ENCODE measurements at regions not wholly inside any gene's neighbourhood (a gene's known extent, or its start where the extent isn't known, plus 50 kb on each side); places are given as distances from the start of the nearest gene placed in this dataset.

DNA sequence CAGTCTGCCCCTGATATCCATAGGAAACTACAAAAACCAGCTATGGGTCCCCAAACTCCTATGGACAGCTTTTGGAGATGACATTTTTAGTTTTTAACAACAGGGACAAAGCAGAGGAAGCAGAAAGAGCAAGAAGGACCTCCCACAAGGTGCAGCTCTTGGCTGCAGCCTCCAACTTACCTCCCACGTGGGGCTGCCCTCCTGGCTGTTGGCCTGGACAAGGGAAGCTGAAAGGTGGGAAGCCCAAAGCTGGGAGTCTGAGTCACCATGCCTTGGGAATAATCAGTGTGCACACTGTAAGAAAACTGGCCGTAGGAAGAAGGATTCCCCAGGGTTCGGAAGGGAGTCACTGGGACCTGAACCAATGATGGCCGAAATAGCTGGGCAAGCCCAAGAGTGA lies 51.8 kb upstream of the PAX1 start:
- no peak for ATAC-seq

- no peak for ATAC-seq
Measured at GRCh38 chr20:21643417-21643816, 62.0 kb upstream of the PAX1 start.

- ATAC-seq: no peak
Measured at GRCh38 chr20:21640556-21640955, 64.9 kb upstream of the PAX1 start.

DNA sequence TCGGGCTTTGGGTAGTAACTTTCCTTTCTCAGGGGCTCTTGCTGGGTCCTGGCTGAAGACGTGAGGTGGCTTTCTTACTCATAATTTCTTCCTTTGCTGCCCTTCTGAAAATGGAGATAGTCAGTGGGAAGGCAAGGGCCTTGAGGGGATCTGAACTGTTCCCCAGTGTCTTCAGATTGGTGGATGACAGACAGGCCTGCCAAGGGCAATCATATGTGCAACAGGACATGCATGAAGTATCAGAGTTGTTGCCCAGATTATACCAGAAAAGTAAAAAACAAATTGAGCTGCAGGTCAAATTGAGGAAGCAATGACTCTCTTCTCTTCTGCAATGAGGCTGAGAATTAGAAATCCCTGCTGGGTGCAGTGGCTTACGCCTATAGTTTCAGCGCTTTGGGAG lies 71.6 kb upstream of the PAX1 start:
- ATAC-seq: no peak

DNA sequence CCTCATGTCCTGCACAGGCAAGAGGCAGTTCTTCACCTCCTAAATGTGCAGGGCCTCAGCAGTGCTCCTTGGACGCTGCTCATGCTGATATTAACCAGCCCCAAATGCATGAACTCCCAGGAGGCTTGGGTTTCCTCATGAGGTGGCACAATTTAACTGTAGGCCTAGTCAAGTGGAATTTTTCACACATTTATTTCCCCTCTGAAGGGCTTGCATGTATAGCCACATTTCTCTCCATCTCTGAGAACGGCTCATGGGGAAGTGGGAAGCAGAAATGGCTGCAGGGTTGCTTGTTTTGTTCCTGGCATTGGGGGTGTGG lies 72.8 kb upstream of the PAX1 start:
- ATAC-seq: no peak

GRCh38 chr20:21632031-21632734 lies 73.3 kb upstream of the PAX1 start:
- ATAC-seq: no peak

GRCh38 chr20:21628800-21629199 lies 76.7 kb upstream of the PAX1 start:
- ATAC-seq: no peak

- ATAC-seq: no peak
Measured at GRCh38 chr20:21623781-21624094, 81.7 kb upstream of the PAX1 start.

DNA sequence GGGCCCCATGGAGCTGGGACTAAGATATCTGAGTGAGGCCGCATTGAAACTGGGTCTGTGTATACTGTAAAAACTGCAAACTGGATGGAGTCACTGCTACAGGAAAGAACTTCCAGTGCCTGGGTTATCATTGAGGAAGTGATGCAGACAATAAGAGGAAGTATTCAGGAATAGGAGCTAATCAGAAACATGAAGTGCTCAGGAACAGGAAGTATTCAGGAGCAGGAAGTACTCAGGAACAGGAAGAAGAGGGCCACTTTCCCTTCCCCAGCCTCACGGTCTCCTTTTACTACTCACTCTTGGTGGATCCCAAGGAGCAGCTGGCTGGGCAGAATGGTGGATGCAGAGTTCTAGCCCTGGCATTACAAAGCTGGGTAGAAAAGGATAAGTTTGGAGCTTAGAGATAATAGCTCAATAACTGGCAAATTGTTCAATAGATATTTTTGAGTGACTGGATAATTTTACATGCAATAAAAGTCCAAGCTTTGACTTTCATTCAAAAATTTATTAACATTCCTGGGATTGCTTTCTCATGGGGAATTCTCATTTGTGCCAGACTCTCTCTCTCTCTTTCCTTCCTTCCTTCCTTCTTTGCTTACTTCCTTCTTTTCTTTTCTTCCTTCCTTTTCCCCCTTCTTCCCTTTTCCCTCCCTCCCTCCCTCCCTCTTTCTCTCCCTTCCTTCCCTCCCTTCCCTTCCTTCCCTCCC lies 82.2 kb upstream of the PAX1 start:
- ATAC-seq: no peak

DNA sequence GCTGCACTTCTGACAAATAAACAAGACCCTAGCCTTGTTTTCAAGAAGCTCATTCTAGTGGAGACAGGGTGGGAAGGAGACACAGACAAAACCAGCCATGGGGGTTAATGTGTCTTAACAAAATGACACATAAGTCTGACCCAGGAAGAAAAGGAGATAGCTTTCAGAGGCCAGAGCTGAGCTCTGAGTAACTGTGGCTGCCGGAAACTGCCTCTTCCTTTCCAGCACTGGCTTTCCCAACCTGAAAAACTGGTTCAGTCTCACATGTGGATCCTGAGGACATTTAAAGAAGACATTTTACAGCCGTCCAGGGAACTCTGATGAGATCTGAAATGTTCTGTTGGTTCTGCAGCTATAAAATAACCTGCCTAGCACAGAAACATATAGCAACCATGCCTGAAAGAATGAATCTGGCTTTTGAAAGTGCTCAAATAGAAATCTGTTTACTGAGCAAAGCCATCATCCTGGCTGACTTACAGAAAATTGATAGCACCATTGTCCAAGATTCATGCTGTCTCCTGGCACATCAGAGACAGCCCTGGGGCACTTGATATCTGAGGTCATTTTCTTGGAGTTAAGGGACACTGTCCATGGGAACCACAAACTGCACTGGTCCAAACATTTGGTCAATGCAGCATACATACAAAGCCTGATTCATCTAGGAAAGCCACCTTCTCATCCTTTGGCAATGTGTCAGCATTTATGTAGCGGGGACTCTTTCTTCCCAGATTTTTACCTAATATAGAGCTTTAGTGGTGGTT lies 83.2 kb upstream of the PAX1 start:
- no peak for ATAC-seq

DNA sequence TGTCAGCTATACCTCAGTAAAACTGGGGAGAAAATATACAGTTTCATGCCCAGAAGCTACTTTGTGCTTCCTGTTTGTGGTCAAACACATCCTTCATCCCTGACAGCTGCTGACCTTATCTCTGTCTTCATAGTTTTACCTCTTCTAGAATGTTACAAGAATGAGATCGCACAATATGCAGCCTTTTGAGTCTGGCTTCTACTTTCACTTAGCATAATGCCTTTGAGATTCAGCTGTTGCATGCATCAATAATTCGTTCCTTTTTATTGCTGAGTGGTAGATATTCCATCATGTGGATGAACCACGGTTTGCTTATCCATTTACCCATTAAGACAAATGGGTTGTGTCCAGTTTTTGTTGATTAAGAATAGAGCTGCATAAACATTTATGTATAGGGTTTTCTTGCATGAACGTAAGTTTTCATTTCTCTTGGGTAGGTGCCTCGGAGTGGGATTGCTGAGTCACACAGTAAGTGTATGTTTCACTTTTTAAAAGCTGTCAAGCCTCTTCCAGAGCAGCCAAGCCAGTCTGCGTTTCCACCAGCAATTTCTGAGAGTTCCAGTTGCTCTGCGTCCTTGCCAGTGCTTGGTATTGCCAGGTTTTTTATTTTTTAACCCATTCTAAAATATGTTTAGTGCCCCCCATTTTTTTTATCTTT lies 86.6 kb upstream of the PAX1 start:
- ATAC-seq: no peak

- peak in 1 of 2 donors; percentile 48 for ATAC-seq
Measured at GRCh38 chr20:21615617-21616080, 89.8 kb upstream of the PAX1 start.

DNA sequence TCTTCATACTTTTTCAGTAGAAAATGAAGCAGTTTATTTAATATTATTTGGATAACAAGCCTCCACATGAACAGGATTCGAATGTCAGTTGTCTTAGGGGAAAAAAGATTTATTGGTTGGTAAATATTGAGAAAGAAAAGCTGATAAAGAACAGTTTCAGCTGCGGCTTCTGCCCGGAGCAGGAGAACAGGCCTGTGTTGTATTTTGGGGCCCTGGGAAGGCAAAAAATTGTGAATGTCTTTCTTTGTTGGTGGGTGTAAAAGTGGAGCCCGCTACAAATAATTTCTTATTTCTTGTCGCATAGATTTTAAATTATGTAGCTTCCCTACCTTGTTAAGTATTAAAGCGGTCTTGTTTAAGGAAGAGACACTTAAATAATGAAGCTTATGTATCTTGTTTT lies 90.5 kb upstream of the PAX1 start:
- no peak for ATAC-seq

DNA sequence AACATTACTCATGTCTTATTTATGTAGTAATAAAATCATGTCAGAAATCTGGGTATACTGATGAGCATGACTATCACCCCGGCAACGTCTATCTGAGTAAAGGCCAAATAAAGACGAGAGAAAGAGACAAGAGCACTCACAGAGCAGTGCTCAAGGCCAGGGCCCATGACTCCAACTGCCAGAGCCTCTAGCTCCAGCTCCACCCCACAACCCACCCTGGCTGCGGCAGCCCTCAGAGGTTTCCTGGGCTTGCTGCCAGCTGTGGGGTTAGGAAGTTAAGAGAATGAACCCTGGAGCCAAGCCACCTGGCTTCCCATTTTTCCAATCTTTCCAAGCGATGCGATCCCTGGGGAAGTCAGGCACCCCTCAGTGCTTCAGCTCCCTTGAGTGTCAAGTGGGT lies 92.0 kb upstream of the PAX1 start:
- ATAC-seq: no peak

GRCh38 chr20:21609981-21610380 lies 95.5 kb upstream of the PAX1 start:
- ATAC-seq: no peak

DNA sequence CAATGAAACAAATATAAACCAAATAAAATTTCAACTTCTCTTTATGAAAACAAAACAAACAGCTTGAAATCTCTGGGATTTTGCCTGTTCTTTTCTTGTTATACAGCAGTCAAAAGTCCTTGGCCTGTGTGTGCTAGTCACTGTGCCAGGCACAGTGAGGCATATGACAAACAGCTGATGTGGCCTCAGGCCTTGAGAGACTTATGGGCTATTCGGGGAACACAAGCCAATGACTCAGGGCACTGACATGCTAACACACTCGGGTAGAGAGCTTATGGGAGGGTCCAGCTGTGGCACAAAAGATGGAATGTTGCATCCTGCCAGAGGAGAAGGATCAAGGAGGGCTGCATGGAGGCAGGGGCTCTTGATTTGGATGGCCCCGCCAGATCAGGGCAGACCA lies 95.4 kb upstream of the NKX2-2 start:
- no peak for ATAC-seq

DNA sequence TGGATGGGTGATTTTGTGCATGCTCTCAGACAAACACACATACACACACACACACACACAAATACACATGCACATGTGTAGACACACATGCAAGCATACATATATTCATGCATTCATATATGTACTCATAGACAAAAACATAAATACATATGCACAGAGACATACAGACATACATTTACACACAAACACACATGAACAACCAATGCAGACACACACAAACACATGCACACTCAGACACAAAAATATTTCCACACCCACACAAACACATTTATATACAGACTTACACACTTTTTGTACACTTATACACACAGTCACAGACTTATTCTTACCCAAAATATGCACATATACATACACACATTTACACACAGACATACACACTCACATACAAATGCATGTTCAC lies 94.9 kb upstream of the NKX2-2 start:
- no peak for ATAC-seq

- no peak for ATAC-seq
Measured at GRCh38 chr20:21607971-21608725, 94.3 kb upstream of the NKX2-2 start.

- no peak for ATAC-seq
Measured at GRCh38 chr20:21601799-21602198, 87.9 kb upstream of the NKX2-2 start.

GRCh38 chr20:21586682-21587081 lies 72.8 kb upstream of the NKX2-2 start:
- ATAC-seq: no peak

DNA sequence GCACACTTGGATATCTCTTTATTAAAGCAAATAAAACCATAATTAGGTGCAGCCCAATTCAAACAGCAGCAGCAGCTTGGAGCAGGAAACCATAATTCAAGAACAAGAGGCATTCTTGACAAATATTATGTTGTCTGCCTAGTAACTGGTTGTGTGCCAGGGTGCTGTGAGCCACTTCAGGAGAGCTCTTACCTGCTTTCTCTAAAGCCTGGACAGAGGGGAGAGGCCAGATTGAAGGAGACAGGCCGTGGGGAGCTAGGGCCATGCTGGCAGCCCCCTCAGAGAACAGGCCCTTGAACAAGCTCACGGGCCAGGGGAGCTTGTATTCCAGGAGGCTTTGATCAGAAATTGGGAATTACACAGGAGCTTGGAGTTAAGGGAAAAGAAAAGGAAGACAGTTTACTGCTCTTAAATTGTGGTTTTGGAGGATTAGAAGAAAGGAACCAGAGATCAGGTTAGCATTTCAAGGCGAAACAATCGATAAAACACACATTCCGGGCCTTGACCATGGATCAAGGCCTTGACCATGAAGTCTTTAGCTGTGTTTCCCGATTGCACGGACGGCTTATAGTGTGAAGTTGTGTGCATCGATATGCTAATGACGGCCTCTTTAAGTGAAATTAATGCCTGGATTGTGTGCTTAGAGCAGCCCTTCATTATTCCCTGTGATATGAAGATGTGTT lies 69.8 kb upstream of the NKX2-2 start:
- no peak for ATAC-seq

DNA sequence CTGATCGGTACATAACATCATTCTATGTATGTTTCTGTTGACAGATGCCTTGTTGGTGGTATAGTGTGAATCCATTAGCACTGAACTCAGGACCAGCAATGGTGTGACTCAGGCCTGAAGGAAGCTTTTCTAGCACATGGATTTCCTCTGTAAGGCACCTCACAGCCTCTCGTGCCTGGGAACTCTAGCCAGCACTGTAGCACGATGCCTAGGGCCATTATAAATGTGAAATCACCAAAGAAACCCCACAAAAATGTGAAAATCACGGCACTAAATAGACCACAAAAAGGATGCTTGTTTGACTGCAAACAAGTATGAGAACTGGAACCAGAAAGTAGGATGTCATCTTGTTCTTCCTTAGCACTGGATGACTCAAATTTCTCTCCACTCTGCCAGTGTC lies 63.7 kb upstream of the NKX2-2 start:
- ATAC-seq: no peak

Measured in activated CD4-positive, CD25-positive, alpha-beta regulatory T cell treated with anti-CD3 and anti-CD28 coated beads, Interleukin-2, amount 50 U/mL, for 24 hours (primary cell).